Calu3 (cell line): ENCODE measurements at regions not wholly inside any gene's neighbourhood (a gene's known extent, or its start where the extent isn't known, plus 50 kb on each side); places are given as distances from the start of the nearest gene placed in this dataset.

Experiments used
- BruUV-seq: library from RNA; stranded (reverse); fragments of 400-500 nt; replicated peaks from 2 replicates; lab custom pipeline; 2021; lab: Mats Ljungman, UMichigan
- CTCF ChIA-PET: fragments of 300-600 bp; sonication (Branson Sonifier 250); formaldehyde crosslinking; loops from one replicate; lab custom pipeline; 2022; ENCODE audit warnings: antibody characterized with exemption; lab: Charles Lee
- DNase-seq: peaks from one replicate; pipeline ENCODE4 v3.0.0; 2022
- H3K27ac Mint-ChIP-seq: one replicate; pipeline ENCODE4 v1.8.0; 2022; ENCODE audit warnings: mixed read lengths; ENCODE audit not compliant: unreplicated experiment
- H3K27me3 Mint-ChIP-seq: one replicate; pipeline ENCODE4 v1.8.0; 2022; ENCODE audit warnings: mixed read lengths; ENCODE audit not compliant: unreplicated experiment
- H3K36me3 Mint-ChIP-seq: one replicate; pipeline ENCODE4 v1.8.0; 2022; ENCODE audit warnings: mild to moderate bottlenecking, moderate library complexity, mixed read lengths; ENCODE audit not compliant: insufficient read depth, unreplicated experiment
- H3K4me1 Mint-ChIP-seq: one replicate; pipeline ENCODE4 v1.8.0; 2022; ENCODE audit warnings: mild to moderate bottlenecking, low read depth, mixed read lengths; ENCODE audit not compliant: unreplicated experiment
- H3K4me3 Mint-ChIP-seq: one replicate; pipeline ENCODE4 v1.8.0; 2022; ENCODE audit warnings: mild to moderate bottlenecking, low read depth, moderate library complexity, mixed read lengths; ENCODE audit not compliant: unreplicated experiment
- H3K9me3 Mint-ChIP-seq: one replicate; pipeline ENCODE4 v1.8.0; 2022; ENCODE audit warnings: low read depth, mixed read lengths; ENCODE audit not compliant: unreplicated experiment
- intact Hi-C: fragments of 100-400 bp; cut with micrococcal nuclease; formaldehyde crosslinking; loops from one replicate; pipeline ENCODE4 v1.10.0; 2022; ENCODE audit not compliant: unreplicated experiment
- TF ChIP-seq, protein P1 (sequence below): fragments of 200-600 bp; IDR thresholded peaks from one replicate; pipeline ENCODE4 v1.8.0; 2022; ENCODE audit warnings: antibody characterized with exemption; ENCODE audit not compliant: unreplicated experiment

DNA sequence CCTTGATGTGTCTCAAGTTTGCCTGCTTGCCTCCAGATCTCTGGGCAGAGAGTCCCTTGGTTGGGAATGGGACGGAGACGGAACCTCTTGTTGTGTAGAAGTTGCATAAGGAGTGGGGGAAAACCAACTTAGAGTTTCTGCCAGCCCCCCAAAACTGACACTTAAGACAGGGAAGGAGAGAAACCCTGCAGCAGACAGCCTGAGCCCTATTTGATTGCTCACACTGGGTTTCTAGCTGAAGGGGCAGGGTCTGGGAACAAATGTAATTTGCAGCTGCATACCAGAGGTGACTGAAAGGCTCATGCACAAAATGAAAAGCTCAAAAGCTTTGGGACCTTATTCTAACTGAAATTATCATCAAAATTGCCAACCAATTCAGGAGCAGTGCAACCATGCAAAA lies 254.5 kb downstream of the RASEF start:
- Mint-ChIP-seq H3K4me3 (no peak overlapping the region), H3K27me3 (no peaks in the 10 kb centered on the region), H3K9me3 (peaks cover 3% of the 10 kb centered on the region), H3K4me1 (peaks cover 9% of the 10 kb centered on the region), H3K27ac (no peak overlapping the region), H3K36me3 (no peaks in the 10 kb centered on the region)
- intact Hi-C loops = no loop called here
- no TSS peak for BruUV-seq
- CTCF ChIA-PET = no interaction called here
- no peak for DNase-seq
- TF ChIP-seq, protein P1, sequence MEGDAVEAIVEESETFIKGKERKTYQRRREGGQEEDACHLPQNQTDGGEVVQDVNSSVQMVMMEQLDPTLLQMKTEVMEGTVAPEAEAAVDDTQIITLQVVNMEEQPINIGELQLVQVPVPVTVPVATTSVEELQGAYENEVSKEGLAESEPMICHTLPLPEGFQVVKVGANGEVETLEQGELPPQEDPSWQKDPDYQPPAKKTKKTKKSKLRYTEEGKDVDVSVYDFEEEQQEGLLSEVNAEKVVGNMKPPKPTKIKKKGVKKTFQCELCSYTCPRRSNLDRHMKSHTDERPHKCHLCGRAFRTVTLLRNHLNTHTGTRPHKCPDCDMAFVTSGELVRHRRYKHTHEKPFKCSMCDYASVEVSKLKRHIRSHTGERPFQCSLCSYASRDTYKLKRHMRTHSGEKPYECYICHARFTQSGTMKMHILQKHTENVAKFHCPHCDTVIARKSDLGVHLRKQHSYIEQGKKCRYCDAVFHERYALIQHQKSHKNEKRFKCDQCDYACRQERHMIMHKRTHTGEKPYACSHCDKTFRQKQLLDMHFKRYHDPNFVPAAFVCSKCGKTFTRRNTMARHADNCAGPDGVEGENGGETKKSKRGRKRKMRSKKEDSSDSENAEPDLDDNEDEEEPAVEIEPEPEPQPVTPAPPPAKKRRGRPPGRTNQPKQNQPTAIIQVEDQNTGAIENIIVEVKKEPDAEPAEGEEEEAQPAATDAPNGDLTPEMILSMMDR = no peak

DNA sequence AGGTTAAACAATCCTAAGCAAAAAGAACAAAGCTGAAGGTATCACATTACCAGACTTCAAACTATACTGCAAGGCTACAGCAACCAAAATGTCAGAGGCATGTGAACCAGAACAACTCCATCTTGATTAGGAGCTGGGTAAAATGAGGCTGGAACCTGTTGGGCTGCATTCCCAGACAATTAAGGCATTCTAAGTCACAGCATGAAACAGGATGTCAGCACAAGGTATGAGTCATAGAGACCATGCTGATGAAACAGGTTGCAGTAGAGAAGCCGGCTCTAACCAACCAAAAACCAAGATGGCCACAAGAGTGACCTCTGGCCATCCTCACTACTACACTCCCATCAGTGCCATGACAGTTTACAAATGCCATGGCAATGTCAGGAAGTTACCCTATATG lies 252.0 kb downstream of the RASEF start:
- Mint-ChIP-seq H3K4me3 (no peak overlapping the region), H3K4me1 (peaks cover 9% of the 10 kb centered on the region), H3K27me3 (no peaks in the 10 kb centered on the region), H3K36me3 (no peaks in the 10 kb centered on the region), H3K27ac (peak overlapping the region; percentile 95), H3K9me3 (peaks cover 3% of the 10 kb centered on the region)
- BruUV-seq = no TSS peak
- TF ChIP-seq, protein P1 = no peak
- peak; percentile 70 for DNase-seq
- intact Hi-C loops = no loop called here
- CTCF ChIA-PET = interaction anchor here (0.6 kb wide), 1 partner anchor 129 kb away, joined by 3 read pairs; no protein-coding TSS in a partner anchor

DNA sequence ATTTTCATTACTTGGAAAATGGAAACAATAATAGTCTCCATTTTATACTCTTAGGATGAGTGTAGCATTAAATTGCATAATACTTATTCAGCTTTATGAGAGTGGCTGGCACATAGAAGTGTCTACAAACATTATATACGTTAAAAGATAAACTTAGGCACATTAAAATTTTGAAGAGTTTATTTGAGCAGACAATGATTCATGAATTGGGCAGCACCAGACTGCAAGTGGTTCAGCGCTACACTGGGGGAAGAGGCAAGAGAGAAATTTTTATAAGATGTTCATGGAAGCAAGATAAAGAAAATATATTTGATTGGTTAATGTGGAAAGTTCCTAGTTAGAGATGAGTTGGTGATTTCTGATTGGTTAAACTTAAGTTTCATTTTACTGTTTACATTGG lies 243.7 kb downstream of the RASEF start:
- H3K36me3 Mint-ChIP-seq = no peaks in the 10 kb centered on the region
- no peaks in the 10 kb centered on the region for H3K4me1 Mint-ChIP-seq
- no TSS peak for BruUV-seq
- CTCF ChIA-PET = no interaction called here
- DNase-seq = no peak
- TF ChIP-seq, protein P1 = no peak
- H3K27ac Mint-ChIP-seq = no peak overlapping the region
- no peak overlapping the region for H3K4me3 Mint-ChIP-seq
- intact Hi-C loops = no loop called here
- H3K9me3 Mint-ChIP-seq = no peaks in the 10 kb centered on the region
- H3K27me3 Mint-ChIP-seq = no peaks in the 10 kb centered on the region

DNA sequence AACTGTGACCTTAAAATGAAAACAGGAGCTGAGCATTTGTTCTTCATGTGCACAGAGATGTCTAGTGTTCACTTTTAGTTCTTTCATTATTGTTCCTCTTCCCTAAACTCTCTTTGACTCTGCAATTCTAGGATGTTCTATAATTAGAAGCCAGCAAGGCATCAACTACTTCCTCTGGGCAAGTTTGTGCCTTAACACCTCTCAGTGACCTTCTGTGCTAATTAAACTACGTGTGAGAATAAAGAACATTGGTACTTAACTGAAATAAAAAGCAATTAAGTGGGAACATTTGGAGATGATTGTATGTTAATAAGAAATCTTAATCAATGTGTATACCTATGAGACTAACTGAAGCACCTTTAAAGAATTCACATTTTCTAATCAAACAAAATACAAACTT lies 242.8 kb downstream of the RASEF start:
- CTCF ChIA-PET = no interaction called here
- no peaks in the 10 kb centered on the region for H3K4me1 Mint-ChIP-seq
- no peaks in the 10 kb centered on the region for H3K27me3 Mint-ChIP-seq
- no peak overlapping the region for H3K27ac Mint-ChIP-seq
- BruUV-seq = no TSS peak
- no peaks in the 10 kb centered on the region for H3K9me3 Mint-ChIP-seq
- TF ChIP-seq, protein P1 = no peak
- no peaks in the 10 kb centered on the region for H3K36me3 Mint-ChIP-seq
- H3K4me3 Mint-ChIP-seq = no peak overlapping the region
- intact Hi-C loops = no loop called here
- no peak for DNase-seq

DNA sequence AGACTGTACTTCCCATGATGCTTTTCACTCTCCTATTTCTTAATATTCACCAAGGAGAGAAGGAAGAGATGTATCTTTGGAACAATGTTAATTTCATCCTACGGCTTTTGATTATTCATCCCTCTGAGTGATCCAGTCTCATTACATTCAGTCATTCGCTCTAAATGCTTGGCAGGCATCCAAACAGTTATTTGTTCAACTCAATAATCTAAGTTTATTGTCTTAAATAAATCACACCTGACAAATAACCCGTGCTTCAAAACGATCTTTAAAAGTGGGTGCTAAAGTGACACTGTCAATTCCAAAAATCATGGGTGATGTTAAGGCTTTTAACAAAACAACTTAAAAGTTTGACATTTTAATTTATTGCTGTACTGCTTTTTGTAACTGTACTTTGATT lies 233.1 kb downstream of the RASEF start:
- no peaks in the 10 kb centered on the region for H3K9me3 Mint-ChIP-seq
- H3K27me3 Mint-ChIP-seq = no peaks in the 10 kb centered on the region
- intact Hi-C loops = no loop called here
- no peak for DNase-seq
- no peaks in the 10 kb centered on the region for H3K36me3 Mint-ChIP-seq
- peaks cover 7% of the 10 kb centered on the region for H3K4me1 Mint-ChIP-seq
- no peak overlapping the region for H3K4me3 Mint-ChIP-seq
- BruUV-seq = no TSS peak
- CTCF ChIA-PET = no interaction called here
- H3K27ac Mint-ChIP-seq = no peak overlapping the region
- TF ChIP-seq, protein P1 = no peak
